GM06990 (cell line): ENCODE measurements at regions not wholly inside any gene's neighbourhood (a gene's known extent, or its start where the extent isn't known, plus 50 kb on each side); places are given as distances from the start of the nearest gene placed in this dataset.

Source experiments
- DNase-seq: peaks from one replicate; pipeline ENCODE4 v3.0.0-alpha.2; 2011; ENCODE audit not compliant: insufficient read length; ENCODE audit errors: extremely low read depth
- H3K27me3 ChIP-seq: replicated peaks from 2 replicates; pipeline ENCODE4 v1.6.0; 2011; ENCODE audit warnings: low read length; ENCODE audit not compliant: control insufficient read depth, insufficient read depth
- H3K36me3 ChIP-seq: 2 replicates; pipeline ENCODE4 v1.5.1; 2011; ENCODE audit warnings: low read length; ENCODE audit not compliant: control insufficient read depth, insufficient read depth
- H3K4me3 ChIP-seq: replicated peaks from 2 replicates; pipeline ENCODE4 v1.5.1; 2011; ENCODE audit warnings: low read depth, mild to moderate bottlenecking, control low read depth, low read length
- CTCF ChIP-seq: IDR thresholded peaks from 2 replicates; pipeline ENCODE4 v1.5.1; 2011; ENCODE audit warnings: low read length, control low read depth, mild to moderate bottlenecking, inconsistent platforms; ENCODE audit not compliant: insufficient read depth, poor library complexity, severe bottlenecking

- DNase-seq: no peak
- no peak for TF ChIP-seq CTCF
- no peak overlapping the region for H3K4me3 ChIP-seq
- no peaks in the 10 kb centered on the region for H3K36me3 ChIP-seq
- no peaks in the 10 kb centered on the region for H3K27me3 ChIP-seq
Observed at GRCh38 chr10:111435871-111436270, 359.0 kb downstream of the ADRA2A start.

- Histone ChIP-seq H3K36me3 (no peaks in the 10 kb centered on the region), H3K4me3 (no peak overlapping the region), H3K27me3 (no peaks in the 10 kb centered on the region)
- DNase-seq: no peak
- no peak for TF ChIP-seq CTCF
Observed at GRCh38 chr10:111439034-111439842, 362.4 kb downstream of the ADRA2A start.

- H3K27me3 ChIP-seq: no peaks in the 10 kb centered on the region
- no peak for DNase-seq
- no peak for TF ChIP-seq CTCF
Observed at GRCh38 chr10:111440501-111440900, 363.7 kb downstream of the ADRA2A start.

GRCh38 chr10:111445667-111446066 is 368.8 kb downstream of the ADRA2A start:
- Histone ChIP-seq H3K4me3 (no peak overlapping the region), H3K27me3 (no peaks in the 10 kb centered on the region), H3K36me3 (no peaks in the 10 kb centered on the region)
- no peak for DNase-seq
- TF ChIP-seq CTCF: no peak

More at GRCh38 chr10:111440501-111440900, 363.7 kb downstream of the ADRA2A start:
- no peaks in the 10 kb centered on the region for H3K36me3 ChIP-seq
- no peak overlapping the region for H3K4me3 ChIP-seq

GRCh38 chr10:111446966-111447365 is 370.1 kb downstream of the ADRA2A start:
- H3K36me3 ChIP-seq: no peaks in the 10 kb centered on the region
- H3K4me3 ChIP-seq: no peak overlapping the region
- DNase-seq: no peak
- TF ChIP-seq CTCF: no peak
- H3K27me3 ChIP-seq: no peaks in the 10 kb centered on the region
